ENCODE measurements at regions not wholly inside any gene's neighbourhood (a gene's known extent, or its start where the extent isn't known, plus 50 kb on each side); places are given as distances from the start of the nearest gene placed in this dataset.

- CTCF ChIA-PET, result no interaction called here
- POLR2A ChIA-PET, result no interaction called here
- no peak overlapping the region for H3K27ac Mint-ChIP-seq
- H3K4me1 Mint-ChIP-seq, result no peaks in the 10 kb centered on the region
- H3K36me3 Mint-ChIP-seq (ENCODE audit: low read depth), result no peaks in the 10 kb centered on the region
- H3K9me3 Mint-ChIP-seq, result peaks cover 3% of the 10 kb centered on the region
- no peaks in the 10 kb centered on the region for H3K27me3 Mint-ChIP-seq
- H3K4me3 Mint-ChIP-seq, result no peak overlapping the region
- DNase-seq, result no peak
These were observed 404.9 kb upstream of the SYT4 start for GRCh38 chr18:43682196-43682595.

DNA sequence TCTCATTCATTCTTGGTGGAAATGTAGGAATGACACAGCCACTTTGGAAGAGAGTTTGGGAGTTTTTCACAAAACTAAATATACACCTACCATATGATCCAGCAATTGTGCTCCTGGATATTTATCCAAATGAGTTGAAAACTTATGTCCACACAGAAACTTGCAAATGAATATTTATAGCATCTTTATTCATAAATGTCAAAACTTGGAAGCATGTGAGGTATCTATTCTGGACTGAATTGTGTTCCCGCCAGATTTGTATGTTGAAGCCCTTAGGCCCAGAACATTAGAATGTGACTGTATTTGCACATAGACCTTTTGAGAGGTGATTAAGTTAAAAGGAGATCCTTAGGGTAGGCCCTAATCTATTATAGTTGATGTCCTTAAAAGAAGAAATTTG is 409.4 kb upstream of the SYT4 start:
- CTCF ChIA-PET, result no interaction called here
- H3K36me3 Mint-ChIP-seq (ENCODE audit: low read depth), result no peaks in the 10 kb centered on the region
- H3K4me3 Mint-ChIP-seq, result no peak overlapping the region
- H3K4me1 Mint-ChIP-seq, result peaks cover 3% of the 10 kb centered on the region
- H3K27me3 Mint-ChIP-seq, result no peaks in the 10 kb centered on the region
- POLR2A ChIA-PET, result no interaction called here
- DNase-seq, result no peak
- peaks cover 2% of the 10 kb centered on the region for H3K9me3 Mint-ChIP-seq
- no peak overlapping the region for H3K27ac Mint-ChIP-seq

GRCh38 chr18:43692099-43692690 is 414.9 kb upstream of the SYT4 start:
- Mint-ChIP-seq H3K27me3 (no peaks in the 10 kb centered on the region), H3K36me3 (ENCODE audit: low read depth) (no peaks in the 10 kb centered on the region), H3K27ac (no peak overlapping the region), H3K4me3 (no peak overlapping the region), H3K9me3 (peaks cover 5% of the 10 kb centered on the region), H3K4me1 (peaks cover 3% of the 10 kb centered on the region)
- ChIA-PET CTCF (no interaction called here), POLR2A (no interaction called here)
- no peak for DNase-seq

DNA sequence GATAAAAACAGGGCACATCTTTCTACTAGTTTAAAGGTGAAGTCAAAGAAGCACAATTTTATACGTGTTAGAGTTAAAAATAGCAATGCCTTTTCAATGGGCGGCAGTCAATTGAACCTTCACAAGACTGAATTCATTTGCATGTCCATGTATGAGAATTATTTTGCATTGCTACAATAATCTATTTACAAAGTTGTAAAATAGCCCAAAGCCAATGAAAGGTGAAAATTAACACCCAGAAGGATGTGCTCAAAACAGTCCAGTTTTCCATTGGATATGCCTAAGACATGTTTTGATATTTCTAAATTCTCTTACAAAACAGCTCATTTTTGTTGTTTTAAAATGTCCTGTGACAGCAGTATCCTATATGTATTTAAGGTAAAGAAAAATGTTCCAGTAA is 425.1 kb upstream of the SYT4 start:
- no peaks in the 10 kb centered on the region for H3K4me1 Mint-ChIP-seq
- CTCF ChIA-PET, result no interaction called here

GRCh38 chr18:43703050-43703449 is 425.8 kb upstream of the SYT4 start:
- Mint-ChIP-seq H3K4me1 (no peaks in the 10 kb centered on the region), H3K9me3 (no peaks in the 10 kb centered on the region), H3K4me3 (no peak overlapping the region), H3K27me3 (no peaks in the 10 kb centered on the region), H3K27ac (no peak overlapping the region), H3K36me3 (ENCODE audit: low read depth) (no peaks in the 10 kb centered on the region)
- no peak for DNase-seq
- POLR2A ChIA-PET, result no interaction called here
- CTCF ChIA-PET, result no interaction called here

More for the DNA sequence above, 425.1 kb upstream of the SYT4 start:
- H3K27me3 Mint-ChIP-seq, result no peaks in the 10 kb centered on the region
- H3K27ac Mint-ChIP-seq, result no peak overlapping the region
- H3K4me3 Mint-ChIP-seq, result no peak overlapping the region
- POLR2A ChIA-PET, result no interaction called here
- no peak for DNase-seq
- H3K36me3 Mint-ChIP-seq (ENCODE audit: low read depth), result no peaks in the 10 kb centered on the region
- no peaks in the 10 kb centered on the region for H3K9me3 Mint-ChIP-seq

DNA sequence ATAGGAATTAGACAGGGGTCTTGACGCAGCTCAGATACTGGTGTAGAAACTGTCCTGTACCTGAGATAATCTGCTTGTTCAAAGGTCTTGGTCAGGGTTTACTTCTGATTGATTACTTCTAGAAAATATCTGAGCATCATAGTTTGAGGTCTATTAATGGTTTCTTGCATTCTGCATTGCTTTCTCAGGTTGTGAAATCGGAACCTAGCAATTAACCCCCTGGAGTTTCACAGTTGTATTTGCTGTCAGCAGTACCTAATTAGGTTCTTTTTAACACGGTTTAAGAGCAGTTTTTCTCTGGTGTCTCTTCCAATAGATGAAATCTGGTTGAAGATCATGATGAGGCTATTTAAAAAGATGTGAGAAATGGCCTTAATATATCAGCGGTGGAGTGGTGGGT is 428.6 kb upstream of the SYT4 start:
- POLR2A ChIA-PET, result no interaction called here
- CTCF ChIA-PET, result no interaction called here
- H3K27ac Mint-ChIP-seq, result no peak overlapping the region
- no peaks in the 10 kb centered on the region for H3K4me1 Mint-ChIP-seq
- no peak for DNase-seq
- H3K4me3 Mint-ChIP-seq, result no peak overlapping the region
- no peaks in the 10 kb centered on the region for H3K9me3 Mint-ChIP-seq
- no peaks in the 10 kb centered on the region for H3K27me3 Mint-ChIP-seq
- H3K36me3 Mint-ChIP-seq (ENCODE audit: low read depth), result no peaks in the 10 kb centered on the region

DNA sequence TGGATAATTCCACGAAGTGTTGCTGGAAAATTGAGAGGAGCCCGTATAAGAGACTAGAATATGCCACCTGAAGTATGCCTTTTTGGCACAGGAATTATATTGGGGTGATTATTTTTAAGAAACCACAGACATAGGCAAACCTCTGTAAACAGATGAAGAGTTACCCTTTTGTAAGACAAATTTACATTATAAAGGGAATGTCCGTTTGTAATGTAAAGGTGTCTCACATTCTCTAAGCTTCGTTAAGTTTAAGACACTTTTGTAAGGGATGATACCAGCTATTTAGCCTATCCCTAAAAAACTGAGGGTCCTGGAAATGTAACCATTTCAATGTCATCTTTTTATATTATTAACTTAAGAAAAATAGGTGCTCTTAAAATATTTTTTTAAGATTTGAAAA is 432.8 kb upstream of the SYT4 start:
- POLR2A ChIA-PET, result no interaction called here
- no peak for DNase-seq
- Mint-ChIP-seq H3K4me1 (no peaks in the 10 kb centered on the region), H3K36me3 (ENCODE audit: low read depth) (no peaks in the 10 kb centered on the region), H3K4me3 (no peak overlapping the region), H3K27me3 (no peaks in the 10 kb centered on the region), H3K9me3 (no peaks in the 10 kb centered on the region), H3K27ac (no peak overlapping the region)
- CTCF ChIA-PET, result no interaction called here

GRCh38 chr18:43714343-43715010 is 437.2 kb upstream of the SYT4 start:
- no peaks in the 10 kb centered on the region for H3K27me3 Mint-ChIP-seq
- H3K4me1 Mint-ChIP-seq, result no peaks in the 10 kb centered on the region
- no peak for DNase-seq
- CTCF ChIA-PET, result no interaction called here
- POLR2A ChIA-PET, result no interaction called here
- H3K4me3 Mint-ChIP-seq, result no peak overlapping the region
- no peaks in the 10 kb centered on the region for H3K9me3 Mint-ChIP-seq
- H3K27ac Mint-ChIP-seq, result no peak overlapping the region
- no peaks in the 10 kb centered on the region for H3K36me3 Mint-ChIP-seq (ENCODE audit: low read depth)

- H3K4me1 Mint-ChIP-seq, result no peaks in the 10 kb centered on the region
- H3K27ac Mint-ChIP-seq, result no peak overlapping the region
- no peak for DNase-seq
- ChIA-PET POLR2A (no interaction called here), CTCF (no interaction called here)
- H3K9me3 Mint-ChIP-seq, result peaks cover 10% of the 10 kb centered on the region
- no peaks in the 10 kb centered on the region for H3K36me3 Mint-ChIP-seq (ENCODE audit: low read depth)
- no peaks in the 10 kb centered on the region for H3K27me3 Mint-ChIP-seq
- H3K4me3 Mint-ChIP-seq, result no peak overlapping the region
These were observed 442.0 kb upstream of the SYT4 start for GRCh38 chr18:43719267-43719795.

- ChIA-PET POLR2A (no interaction called here), CTCF (no interaction called here)
- DNase-seq, result no peak
These were observed 442.8 kb upstream of the SYT4 start for GRCh38 chr18:43720041-43720440.

GRCh38 chr18:43735570-43735969 is 458.3 kb upstream of the SYT4 start:
- Mint-ChIP-seq H3K27me3 (no peaks in the 10 kb centered on the region), H3K36me3 (ENCODE audit: low read depth) (no peaks in the 10 kb centered on the region), H3K4me1 (no peaks in the 10 kb centered on the region), H3K4me3 (no peak overlapping the region), H3K27ac (no peak overlapping the region), H3K9me3 (no peaks in the 10 kb centered on the region)
- DNase-seq, result no peak
- POLR2A ChIA-PET, result no interaction called here
- CTCF ChIA-PET, result no interaction called here

More at GRCh38 chr18:43720041-43720440, 442.8 kb upstream of the SYT4 start:
- H3K27ac Mint-ChIP-seq, result no peak overlapping the region
- H3K9me3 Mint-ChIP-seq, result peaks cover 13% of the 10 kb centered on the region
- H3K4me1 Mint-ChIP-seq, result no peaks in the 10 kb centered on the region
- H3K27me3 Mint-ChIP-seq, result no peaks in the 10 kb centered on the region
- H3K36me3 Mint-ChIP-seq (ENCODE audit: low read depth), result no peaks in the 10 kb centered on the region
- no peak overlapping the region for H3K4me3 Mint-ChIP-seq

DNA sequence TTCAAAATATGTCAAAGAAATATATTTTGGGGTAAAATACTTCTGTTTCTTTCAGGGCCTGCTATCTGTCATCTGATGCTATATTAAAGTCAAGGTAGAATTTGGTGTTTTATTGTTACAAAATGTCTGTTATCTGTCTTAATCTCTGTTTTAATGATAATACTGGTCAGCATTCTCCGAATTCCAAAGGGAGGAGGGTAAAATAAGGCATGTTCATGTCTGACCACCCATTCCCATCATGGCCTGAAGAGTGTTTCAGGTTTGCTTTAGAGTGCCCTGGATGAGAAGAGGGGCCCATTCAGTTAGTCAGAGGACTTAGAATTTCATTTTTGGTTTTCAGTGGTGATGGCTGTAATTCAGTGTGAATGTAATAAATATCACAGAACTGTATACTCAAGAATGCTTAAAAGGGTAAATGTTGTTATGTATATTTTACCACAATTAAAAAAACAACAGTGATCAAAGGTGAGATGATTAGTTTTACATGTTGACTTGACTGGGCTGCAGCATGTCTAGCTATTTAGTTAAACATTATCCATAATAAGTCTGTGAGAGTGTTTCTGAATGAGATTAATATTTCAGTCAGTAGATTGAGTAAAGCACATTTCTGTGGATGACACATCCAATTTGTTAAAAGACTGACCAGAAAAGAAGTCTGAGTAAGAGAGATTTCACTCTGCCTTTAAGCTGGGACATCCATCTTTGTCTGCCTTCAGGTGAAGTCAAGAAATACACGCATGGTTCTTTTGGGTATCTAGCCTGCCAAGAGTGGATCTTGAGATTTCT is 467.9 kb upstream of the SYT4 start:
- no peak for DNase-seq
- no peaks in the 10 kb centered on the region for H3K4me1 Mint-ChIP-seq
- H3K27me3 Mint-ChIP-seq, result no peaks in the 10 kb centered on the region
- H3K9me3 Mint-ChIP-seq, result no peaks in the 10 kb centered on the region
- no peaks in the 10 kb centered on the region for H3K36me3 Mint-ChIP-seq (ENCODE audit: low read depth)
- ChIA-PET POLR2A (no interaction called here), CTCF (no interaction called here)
- no peak overlapping the region for H3K27ac Mint-ChIP-seq
- no peak overlapping the region for H3K4me3 Mint-ChIP-seq

- no peak overlapping the region for H3K4me3 Mint-ChIP-seq
- no peaks in the 10 kb centered on the region for H3K27me3 Mint-ChIP-seq
- peaks cover 8% of the 10 kb centered on the region for H3K9me3 Mint-ChIP-seq
- no peak overlapping the region for H3K27ac Mint-ChIP-seq
- ChIA-PET POLR2A (no interaction called here), CTCF (no interaction called here)
- no peak for DNase-seq
- no peaks in the 10 kb centered on the region for H3K4me1 Mint-ChIP-seq
- H3K36me3 Mint-ChIP-seq (ENCODE audit: low read depth), result no peaks in the 10 kb centered on the region
These were observed 473.9 kb upstream of the SYT4 start for GRCh38 chr18:43751203-43751602.

GRCh38 chr18:43751835-43752234 is 474.5 kb upstream of the SYT4 start:
- H3K4me1 Mint-ChIP-seq, result no peaks in the 10 kb centered on the region
- ChIA-PET CTCF (no interaction called here), POLR2A (no interaction called here)
- H3K27ac Mint-ChIP-seq, result no peak overlapping the region
- no peak for DNase-seq
- no peaks in the 10 kb centered on the region for H3K36me3 Mint-ChIP-seq (ENCODE audit: low read depth)
- no peak overlapping the region for H3K4me3 Mint-ChIP-seq
- H3K27me3 Mint-ChIP-seq, result no peaks in the 10 kb centered on the region
- peaks cover 8% of the 10 kb centered on the region for H3K9me3 Mint-ChIP-seq
